ENCODE measurements at regions not wholly inside any gene's neighbourhood (a gene's known extent, or its start where the extent isn't known, plus 50 kb on each side); places are given as distances from the start of the nearest gene placed in this dataset.

DNA sequence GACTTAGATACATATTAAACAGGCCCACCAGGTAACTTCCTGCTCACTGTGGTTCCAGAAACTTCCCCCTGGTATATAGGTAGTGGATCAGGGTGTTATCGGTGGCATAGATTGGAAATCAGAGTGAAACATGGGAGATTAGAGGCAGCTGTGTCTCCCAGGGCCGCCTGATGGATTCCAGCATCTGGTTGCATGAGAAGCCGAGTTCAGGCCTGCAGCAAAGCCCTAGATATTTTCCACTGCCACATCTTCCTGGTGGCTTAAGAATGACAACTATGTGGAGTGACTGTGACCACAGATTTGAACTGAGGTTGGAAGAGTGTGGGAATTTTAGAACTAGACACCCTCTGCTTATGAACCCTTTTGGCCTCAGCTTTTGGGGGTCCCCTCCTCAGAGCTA lies 184.8 kb upstream of the NTF3 start (continued):
- TF ChIP-seq BRCA1 (IDR thresholded peaks at IDR 0.05; ENCODE audit: low read depth, low read length) = no peak

DNA sequence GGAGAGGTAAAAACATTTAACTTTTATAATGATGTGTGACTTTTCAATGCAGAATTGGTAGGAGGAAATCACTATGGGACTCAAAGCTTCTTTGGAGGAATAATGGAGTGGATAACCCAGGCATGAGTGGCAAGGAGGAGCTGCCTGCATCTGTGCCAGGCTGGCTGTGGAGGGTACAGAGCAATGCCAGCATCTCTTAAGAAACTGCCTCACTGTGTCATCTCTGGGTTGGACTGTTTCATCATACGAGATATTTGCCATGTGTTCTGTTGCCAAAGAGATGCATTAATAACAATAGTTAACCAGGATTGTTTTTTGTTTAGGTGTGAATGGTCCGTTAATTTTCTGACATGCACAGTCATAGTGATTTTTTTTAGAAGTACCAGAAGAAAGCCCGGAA lies 183.7 kb upstream of the NTF3 start:
- Histone ChIP-seq H4K20me1 (ENCODE audit: control insufficient read depth, insufficient read depth) (no peaks in the 10 kb centered on the region), H3K4me3 (no peak overlapping the region), H3K27ac (ENCODE audit: control insufficient read depth, insufficient read depth) (no peak overlapping the region), H3K4me1 (ENCODE audit: control insufficient read depth, insufficient read depth, low read length) (no peaks in the 10 kb centered on the region), H3K9ac (ENCODE audit: control insufficient read depth, insufficient read depth, low read length) (no peak overlapping the region), H3K9me3 (replicated peaks; ENCODE audit: control insufficient read depth, insufficient read depth, low read length) (no peaks in the 10 kb centered on the region), H3K36me3 (ENCODE audit: control insufficient read depth in 2 of 2, insufficient read depth in 2 of 2, low read length in 1 of 2) (no peaks in the 10 kb centered on the region), H3K27me3 (replicated peaks in 1 of 2; ENCODE audit: control insufficient read depth in 2 of 2, insufficient read depth in 2 of 2, low read length in 1 of 2) (no peaks in the 10 kb centered on the region; a peak in 2 of 4 replicates), H3K4me2 (ENCODE audit: control insufficient read depth, insufficient read depth) (no peak overlapping the region), H2AFZ (ENCODE audit: control insufficient read depth, low read depth, low read length) (no peak overlapping the region), H3K79me2 (ENCODE audit: control insufficient read depth, insufficient read depth, low read length) (no peaks in the 10 kb centered on the region)
- ChIA-PET SMC1A (ENCODE audit: uncharacterized antibody, unreplicated experiment) (no interaction called here), RAD21 (ENCODE audit: unreplicated experiment) (no interaction called here), CTCF (no interaction called here), POLR2A (no interaction called here)
- FAIRE-seq (no peak), DNase-seq (ENCODE audit: low read depth, low spot score) (no peak), ATAC-seq (no peak)
- in situ Hi-C loops (cut with MboI) = no loop called here
- BruUV-seq (replicated peaks) = no TSS peak
- intact Hi-C loops (cut with micrococcal nuclease; ENCODE audit: unreplicated experiment) = no loop called here
- 33% methylated on average over 3 of the region's 3 CpGs for WGBS (ENCODE audit: insufficient coverage, insufficient replicate concordance, low lambda C conversion rate, missing lambda C conversion rate)
- no peak for TF ChIP-seq CREB1 (IDR thresholded peaks at IDR 0.05; ENCODE audit: low read depth)
- no peak for TF ChIP-seq ZNF384 (IDR thresholded peaks at IDR 0.05; ENCODE audit: borderline replicate concordance, low read depth, low read length)
- TF ChIP-seq, protein P1, sequence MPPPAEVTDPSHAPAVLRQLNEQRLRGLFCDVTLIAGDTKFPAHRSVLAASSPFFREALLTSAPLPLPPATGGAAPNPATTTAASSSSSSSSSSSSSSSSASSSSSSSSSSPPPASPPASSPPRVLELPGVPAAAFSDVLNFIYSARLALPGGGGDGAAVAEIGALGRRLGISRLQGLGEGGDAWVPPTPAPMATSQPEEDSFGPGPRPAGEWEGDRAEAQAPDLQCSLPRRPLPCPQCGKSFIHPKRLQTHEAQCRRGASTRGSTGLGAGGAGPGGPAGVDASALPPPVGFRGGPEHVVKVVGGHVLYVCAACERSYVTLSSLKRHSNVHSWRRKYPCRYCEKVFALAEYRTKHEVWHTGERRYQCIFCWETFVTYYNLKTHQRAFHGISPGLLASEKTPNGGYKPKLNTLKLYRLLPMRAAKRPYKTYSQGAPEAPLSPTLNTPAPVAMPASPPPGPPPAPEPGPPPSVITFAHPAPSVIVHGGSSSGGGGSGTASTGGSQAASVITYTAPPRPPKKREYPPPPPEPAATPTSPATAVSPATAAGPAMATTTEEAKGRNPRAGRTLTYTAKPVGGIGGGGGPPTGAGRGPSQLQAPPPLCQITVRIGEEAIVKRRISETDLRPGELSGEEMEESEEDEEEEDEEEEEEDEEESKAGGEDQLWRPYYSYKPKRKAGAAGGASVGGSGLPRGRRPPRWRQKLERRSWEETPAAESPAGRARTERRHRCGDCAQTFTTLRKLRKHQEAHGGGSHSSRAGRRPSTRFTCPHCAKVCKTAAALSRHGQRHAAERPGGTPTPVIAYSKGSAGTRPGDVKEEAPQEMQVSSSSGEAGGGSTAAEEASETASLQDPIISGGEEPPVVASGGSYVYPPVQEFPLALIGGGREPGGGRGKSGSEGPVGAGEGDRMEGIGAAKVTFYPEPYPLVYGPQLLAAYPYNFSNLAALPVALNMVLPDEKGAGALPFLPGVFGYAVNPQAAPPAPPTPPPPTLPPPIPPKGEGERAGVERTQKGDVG (CRISPR knock-in tag; IDR thresholded peaks at IDR 0.05) = no peak
- TF ChIP-seq MYC (IDR thresholded peaks at IDR 0.05; ENCODE audit: insufficient read depth, insufficient read length, insufficient replicate concordance, low read length, severe bottlenecking) = no peak
- TF ChIP-seq BACH1 (IDR thresholded peaks at IDR 0.05; ENCODE audit: borderline replicate concordance) = no peak
- no peak for TF ChIP-seq ZBED1 (IDR thresholded peaks at IDR 0.05; ENCODE audit: borderline replicate concordance)

Data from GM12878 (cell line).